Tibial nerve (tissue), 3 donors: ENCODE measurements at regions not wholly inside any gene's neighbourhood (a gene's known extent, or its start where the extent isn't known, plus 50 kb on each side); places are given as distances from the start of the nearest gene placed in this dataset.

ENCODE experiments used
- CTCF ChIP-seq, 5 experiments: fragments of 200-600 bp in 3 of 5; fragments of 450-650 bp in 2 of 5; sonication (generic) in 3 of 5; IDR thresholded peaks; one replicate each; pipeline ENCODE4 v1.5.1; 2016 to 2019; ENCODE audit warnings: antibody characterized with exemption in 5 of 5, mild to moderate bottlenecking in 3 of 5, moderate library complexity in 2 of 5
- POLR2A ChIP-seq, 2 donors: fragments of 450-650 bp; IDR thresholded peaks; one replicate each; pipeline ENCODE4 v1.6.1; 2017; ENCODE audit warnings: antibody characterized with exemption in 2 of 2, mild to moderate bottlenecking in 2 of 2, moderate library complexity in 2 of 2

- TF ChIP-seq CTCF (IDR thresholded peaks at IDR 0.05), result no peak
- TF ChIP-seq POLR2A (IDR thresholded peaks at IDR 0.05), result no peak
Measured at GRCh38 chr1:192879406-192879805, 70.6 kb downstream of the RGS2 start.
